HFFc6 (cell line): ENCODE measurements at regions not wholly inside any gene's neighbourhood (a gene's known extent, or its start where the extent isn't known, plus 50 kb on each side); places are given as distances from the start of the nearest gene placed in this dataset.

Experiments used
- DNase-seq: peaks from one replicate; pipeline ENCODE4 v3.0.0-alpha.2; 2018
- H3K27ac Mint-ChIP-seq: 2 replicates; pipeline ENCODE4 v1.8.0; 2020; ENCODE audit warnings: mild to moderate bottlenecking, mixed read lengths
- H3K27me3 Mint-ChIP-seq: 2 replicates; pipeline ENCODE4 v1.8.0; 2021; ENCODE audit warnings: mild to moderate bottlenecking, moderate library complexity, mixed read lengths; ENCODE audit not compliant: insufficient read depth
- H3K36me3 Mint-ChIP-seq: 2 replicates; pipeline ENCODE4 v1.8.0; 2021; ENCODE audit warnings: low read depth, mixed read lengths
- H3K4me1 Mint-ChIP-seq: 2 replicates; pipeline ENCODE4 v1.8.0; 2020; ENCODE audit warnings: low read depth, mixed read lengths
- H3K4me3 Mint-ChIP-seq: 2 replicates; pipeline ENCODE4 v1.8.0; 2020; ENCODE audit warnings: mild to moderate bottlenecking, moderate library complexity, mixed read lengths
- H3K9me3 Mint-ChIP-seq: 2 replicates; pipeline ENCODE4 v1.8.0; 2020; ENCODE audit warnings: mild to moderate bottlenecking, mixed read lengths
- CTCF ChIP-seq: fragments of 200-600 bp; sonication (generic); IDR thresholded peaks from 2 replicates; pipeline ENCODE4 v1.5.0; 2021; ENCODE audit warnings: antibody characterized with exemption, mild to moderate bottlenecking

DNA sequence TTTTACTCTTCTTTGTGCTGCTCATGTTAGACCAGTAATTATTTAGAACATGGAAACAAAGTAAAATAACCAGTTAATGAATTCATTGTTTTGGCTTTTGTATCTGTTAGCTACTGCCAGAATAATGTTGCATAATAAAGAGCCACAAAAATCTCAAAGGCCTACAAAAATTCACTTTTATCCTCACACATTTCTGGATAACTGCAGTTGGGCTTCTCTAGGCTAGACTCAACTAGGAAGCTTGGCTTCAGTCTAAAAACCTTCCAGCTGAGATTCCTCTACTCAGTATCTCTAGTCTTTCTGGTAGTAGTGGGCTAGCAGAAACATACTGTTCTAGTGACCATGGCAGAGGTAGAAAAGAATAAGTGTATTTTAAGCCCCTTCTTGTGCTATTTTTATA lies 73.0 kb downstream of the FAT4 start:
- peaks cover 48% of the 10 kb centered on the region for H3K4me1 Mint-ChIP-seq
- no peak for DNase-seq

DNA sequence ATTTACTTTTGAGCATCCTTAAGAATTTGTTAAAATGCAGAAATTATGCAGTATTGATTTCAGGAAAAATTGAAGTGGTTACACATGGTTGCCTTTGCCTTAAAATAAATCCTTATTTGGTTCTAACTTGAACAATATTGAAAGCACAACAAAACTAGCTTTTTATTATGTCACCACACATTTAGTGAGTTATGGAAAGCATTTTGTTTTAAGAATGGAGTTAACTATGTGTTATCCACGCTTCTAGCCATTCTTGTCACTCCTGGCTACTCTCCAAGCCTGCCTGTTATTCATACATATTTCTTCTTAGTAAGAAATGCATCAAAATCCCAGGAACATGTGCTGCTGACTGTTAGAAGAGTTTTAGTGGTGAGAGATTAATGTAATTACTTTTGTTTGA lies 73.9 kb downstream of the FAT4 start:
- Mint-ChIP-seq H3K9me3 (peaks cover 7% of the 10 kb centered on the region), H3K27ac (peak overlapping the region; percentile 77), H3K36me3 (peaks cover 9% of the 10 kb centered on the region), H3K27me3 (no peaks in the 10 kb centered on the region), H3K4me3 (peak overlapping the region; percentile 56), H3K4me1 (peaks cover 55% of the 10 kb centered on the region)
- TF ChIP-seq CTCF = no peak
- peak; percentile 50 for DNase-seq

More for the DNA sequence above, 73.0 kb downstream of the FAT4 start:
- no peak for TF ChIP-seq CTCF
- Mint-ChIP-seq H3K27ac (no peak overlapping the region; the same call in 1 of the 2 replicates), H3K9me3 (peaks cover 7% of the 10 kb centered on the region), H3K4me3 (no peak overlapping the region), H3K36me3 (peaks cover 9% of the 10 kb centered on the region), H3K27me3 (no peaks in the 10 kb centered on the region)

DNA sequence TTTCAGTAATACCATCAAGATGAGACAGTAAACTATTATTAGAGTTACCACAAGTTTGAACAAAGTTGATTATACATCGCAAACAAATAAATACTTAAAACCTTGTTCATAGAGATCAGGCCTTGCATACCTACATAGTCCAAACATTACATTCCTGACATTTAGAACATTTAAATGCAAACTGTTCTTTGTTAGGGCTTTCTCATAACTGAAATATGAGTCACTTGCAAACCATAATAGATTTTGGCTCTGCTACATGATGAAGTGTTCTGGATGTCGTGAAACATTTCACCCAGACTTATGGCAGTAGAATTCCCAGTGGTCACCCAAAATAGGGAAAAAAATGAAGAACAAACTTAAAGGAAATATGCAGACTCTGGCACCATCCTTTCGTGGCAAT lies 75.0 kb downstream of the FAT4 start:
- Mint-ChIP-seq H3K27me3 (no peaks in the 10 kb centered on the region), H3K36me3 (peaks cover 9% of the 10 kb centered on the region), H3K4me3 (peak overlapping the region; percentile 85), H3K27ac (peak overlapping the region; percentile 95), H3K9me3 (peaks cover 7% of the 10 kb centered on the region), H3K4me1 (peaks cover 66% of the 10 kb centered on the region)
- no peak for TF ChIP-seq CTCF
- DNase-seq = peak; percentile 96

DNA sequence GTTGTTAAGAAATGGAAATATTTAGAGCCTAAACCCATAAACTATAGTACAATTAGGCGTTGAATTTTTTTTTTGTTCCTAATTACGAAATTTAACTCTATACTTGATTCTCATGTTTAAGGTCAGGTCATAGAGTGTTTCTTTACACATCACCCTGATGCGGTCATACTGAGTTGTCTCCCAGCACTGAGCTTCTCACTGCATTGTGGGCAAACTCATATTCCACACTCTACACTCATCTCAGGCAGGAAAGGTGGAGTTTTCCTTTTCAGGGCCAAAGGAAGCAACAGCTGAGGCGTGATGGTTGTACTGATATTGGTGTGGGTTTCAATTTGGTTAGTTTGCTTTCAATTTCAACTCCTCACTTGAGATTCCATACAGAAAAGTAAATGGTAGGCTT lies 75.4 kb downstream of the FAT4 start:
- no peak for TF ChIP-seq CTCF
- peak overlapping the region; percentile 95 for H3K27ac Mint-ChIP-seq
- peaks cover 70% of the 10 kb centered on the region for H3K4me1 Mint-ChIP-seq
- peak overlapping the region; percentile 85 for H3K4me3 Mint-ChIP-seq
- H3K36me3 Mint-ChIP-seq = peaks cover 9% of the 10 kb centered on the region
- peak; percentile 68 for DNase-seq
- no peaks in the 10 kb centered on the region for H3K27me3 Mint-ChIP-seq
- H3K9me3 Mint-ChIP-seq = peaks cover 7% of the 10 kb centered on the region

DNA sequence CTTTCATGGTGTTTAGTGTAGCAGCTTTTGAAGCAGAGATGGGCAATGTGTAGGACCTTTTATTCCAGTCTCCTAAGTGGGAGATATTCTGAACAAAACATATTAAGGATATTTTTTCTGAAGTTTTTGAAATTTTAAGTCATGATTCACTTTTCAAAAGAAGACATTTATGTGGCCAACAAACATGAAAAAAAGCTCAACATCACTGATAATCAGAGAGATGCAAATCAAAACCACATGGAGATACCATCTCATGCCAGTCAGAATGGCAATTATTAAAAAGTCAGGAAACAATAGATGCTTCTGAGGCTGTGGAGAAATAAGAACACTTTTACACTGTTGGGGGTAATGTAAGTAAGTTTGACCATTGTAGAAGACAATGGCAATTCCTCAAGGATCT lies 76.0 kb downstream of the FAT4 start:
- peak overlapping the region; percentile 85 for H3K4me3 Mint-ChIP-seq
- H3K27ac Mint-ChIP-seq = peak overlapping the region; percentile 95
- peaks cover 9% of the 10 kb centered on the region for H3K36me3 Mint-ChIP-seq
- DNase-seq = peak; percentile 23
- peaks cover 7% of the 10 kb centered on the region for H3K9me3 Mint-ChIP-seq
- peaks cover 70% of the 10 kb centered on the region for H3K4me1 Mint-ChIP-seq
- no peak for TF ChIP-seq CTCF
- no peaks in the 10 kb centered on the region for H3K27me3 Mint-ChIP-seq

- Mint-ChIP-seq H3K36me3 (peaks cover 9% of the 10 kb centered on the region), H3K9me3 (peaks cover 7% of the 10 kb centered on the region), H3K27ac (no peak overlapping the region), H3K27me3 (no peaks in the 10 kb centered on the region), H3K4me3 (no peak overlapping the region), H3K4me1 (peaks cover 68% of the 10 kb centered on the region)
- no peak for DNase-seq
- TF ChIP-seq CTCF = no peak
Measured at GRCh38 chr4:125392694-125393093, 77.9 kb downstream of the FAT4 start.
